ENCODE measurements at regions not wholly inside any gene's neighbourhood (a gene's known extent, or its start where the extent isn't known, plus 50 kb on each side); places are given as distances from the start of the nearest gene placed in this dataset.

- no peak overlapping the region for H3K4ac ChIP-seq (ENCODE audit: low read depth, low read length)
- H3K9me3 ChIP-seq (ENCODE audit: control insufficient read depth, low read depth, low read length), result no peaks in the 10 kb centered on the region
- no peak overlapping the region for H3K23ac ChIP-seq (ENCODE audit: insufficient read length, low read depth, low read length)
- no peak overlapping the region for H2AK5ac ChIP-seq (ENCODE audit: insufficient read length, low read length)
- H2BK120ac ChIP-seq (ENCODE audit: low read depth, low read length, poor library complexity, severe bottlenecking), result no peak overlapping the region
- H3T11ph ChIP-seq (ENCODE audit: low read length), result no peak overlapping the region
- H3K56ac ChIP-seq (ENCODE audit: insufficient read length, low read depth, low read length), result no peak overlapping the region
- no peaks in the 10 kb centered on the region for H3K79me2 ChIP-seq (ENCODE audit: insufficient read depth, low read length)
- DNase-seq, result no peak
- H3K79me1 ChIP-seq (ENCODE audit: insufficient read depth, low read depth, low read length, poor library complexity, severe bottlenecking), result no peaks in the 10 kb centered on the region
- no peak overlapping the region for H2BK5ac ChIP-seq (ENCODE audit: insufficient read length, low read length)
- Mint-ChIP-seq H3K36me3 (ENCODE audit: insufficient read depth in 1 of 3, low read depth in 3 of 3) (no peaks in the 10 kb centered on the region), H3K27me3 (ENCODE audit: low read depth) (no peaks in the 10 kb centered on the region; the same call in none of the 2 replicates), H3K27ac (no peak overlapping the region), H3K9me3 (no peaks in the 10 kb centered on the region; a peak in 1 of 5 replicates), H3K4me3 (no peak overlapping the region), H3K4me1 (peaks cover 15 to 18% of the 10 kb centered on the region in 2 experiments)
- H3K23me2 ChIP-seq (ENCODE audit: insufficient read length, low read depth, low read length, poor library complexity, severe bottlenecking), result no peaks in the 10 kb centered on the region
- no peak overlapping the region for H3K18ac ChIP-seq (ENCODE audit: insufficient read length, low read depth, low read length)
- peak; percentile 65 for TF ChIP-seq CTCF (conservative IDR thresholded peaks at IDR 0.05)
- no peak overlapping the region for H4K91ac ChIP-seq (ENCODE audit: insufficient read length, low read depth, low read length)
- H4K5ac ChIP-seq (ENCODE audit: insufficient read length, low read depth, low read length), result no peak overlapping the region
- no CpG with 5 or more reads among the region's 9 CpGs for WGBS (ENCODE audit: extremely low coverage, insufficient read length, low lambda C conversion rate)
- no peak overlapping the region for H3K14ac ChIP-seq (ENCODE audit: insufficient read depth, low read length)
- H4K20me1 ChIP-seq (ENCODE audit: control insufficient read depth, insufficient read depth, insufficient read length), result no peaks in the 10 kb centered on the region
- no peak overlapping the region for H3K9ac ChIP-seq (ENCODE audit: extremely low read depth, insufficient read length, low read length)
- H4K8ac ChIP-seq (replicated peaks; ENCODE audit: insufficient read length, low read depth, low read length), result no peak overlapping the region
- H3K27ac ChIP-seq (ENCODE audit: insufficient read length, low read depth, low read length), result no peak overlapping the region
- no peak overlapping the region for H2BK15ac ChIP-seq (ENCODE audit: low read depth, low read length)
- no peaks in the 10 kb centered on the region for H3K27me3 ChIP-seq (ENCODE audit: insufficient read depth, low read length)
- H2BK20ac ChIP-seq (ENCODE audit: low read depth, low read length, poor library complexity, severe bottlenecking), result no peak overlapping the region
- no peak overlapping the region for H2AFZ ChIP-seq (ENCODE audit: low read length)
- no peak overlapping the region for H2BK12ac ChIP-seq (ENCODE audit: insufficient read length, low read depth, low read length)
- no peak overlapping the region for H3K4me2 ChIP-seq (ENCODE audit: insufficient read depth, insufficient read length, low read length)
- H3K4me1 ChIP-seq (ENCODE audit: insufficient read depth, low read length), result no peaks in the 10 kb centered on the region
These were observed 480.5 kb upstream of the PROK2 start for GRCh38 chr3:72265256-72266015.

Measured in H9 (cell line).